Ishikawa (cell line): ENCODE measurements at regions not wholly inside any gene's neighbourhood (a gene's known extent, or its start where the extent isn't known, plus 50 kb on each side); places are given as distances from the start of the nearest gene placed in this dataset.

Source experiments
- CEBPB ChIP-seq: IDR thresholded peaks from 2 replicates; pipeline ENCODE4 v1.6.1; 2012
- CREB1 ChIP-seq: IDR thresholded peaks from 2 replicates; pipeline ENCODE4 v1.6.1; 2012; ENCODE audit warnings: low read depth
- EGR1 ChIP-seq: IDR thresholded peaks from 2 replicates; pipeline ENCODE4 v1.6.1; 2012
- EP300 ChIP-seq: IDR thresholded peaks from 2 replicates; pipeline ENCODE4 v1.6.1; 2012; ENCODE audit warnings: borderline replicate concordance
- FOXM1 ChIP-seq: IDR thresholded peaks from 2 replicates; pipeline ENCODE4 v1.6.1; 2012; ENCODE audit warnings: low read depth, borderline replicate concordance
- NFIC ChIP-seq: IDR thresholded peaks from 2 replicates; pipeline ENCODE4 v1.6.1; 2012
- RAD21 ChIP-seq: IDR thresholded peaks from 2 replicates; pipeline ENCODE4 v1.6.1; 2012; ENCODE audit warnings: low read depth
- TAF1 ChIP-seq: IDR thresholded peaks from 2 replicates; pipeline ENCODE4 v1.6.1; 2012; ENCODE audit warnings: low read depth, mild to moderate bottlenecking
- TCF12 ChIP-seq: IDR thresholded peaks from 2 replicates; pipeline ENCODE4 v1.6.1; 2012; ENCODE audit warnings: low read depth
- TEAD4 ChIP-seq: IDR thresholded peaks from 2 replicates; pipeline ENCODE4 v1.6.1; 2012
- YY1 ChIP-seq: IDR thresholded peaks from 2 replicates; pipeline ENCODE4 v1.6.1; 2012; ENCODE audit warnings: low read depth
- ZBTB7A ChIP-seq: IDR thresholded peaks from 2 replicates; pipeline ENCODE4 v1.6.1; 2012; ENCODE audit warnings: low read depth
- TF ChIP-seq, protein P1 (sequence below): IDR thresholded peaks from 2 replicates; pipeline ENCODE4 v1.6.1; 2012
- TF ChIP-seq, protein P2 (sequence below): IDR thresholded peaks from 2 replicates; pipeline ENCODE4 v1.6.1; 2012
- TF ChIP-seq, protein P3 (sequence below): IDR thresholded peaks from 2 replicates; pipeline ENCODE4 v1.6.1; 2012; ENCODE audit warnings: low read depth, mild to moderate bottlenecking

DNA sequence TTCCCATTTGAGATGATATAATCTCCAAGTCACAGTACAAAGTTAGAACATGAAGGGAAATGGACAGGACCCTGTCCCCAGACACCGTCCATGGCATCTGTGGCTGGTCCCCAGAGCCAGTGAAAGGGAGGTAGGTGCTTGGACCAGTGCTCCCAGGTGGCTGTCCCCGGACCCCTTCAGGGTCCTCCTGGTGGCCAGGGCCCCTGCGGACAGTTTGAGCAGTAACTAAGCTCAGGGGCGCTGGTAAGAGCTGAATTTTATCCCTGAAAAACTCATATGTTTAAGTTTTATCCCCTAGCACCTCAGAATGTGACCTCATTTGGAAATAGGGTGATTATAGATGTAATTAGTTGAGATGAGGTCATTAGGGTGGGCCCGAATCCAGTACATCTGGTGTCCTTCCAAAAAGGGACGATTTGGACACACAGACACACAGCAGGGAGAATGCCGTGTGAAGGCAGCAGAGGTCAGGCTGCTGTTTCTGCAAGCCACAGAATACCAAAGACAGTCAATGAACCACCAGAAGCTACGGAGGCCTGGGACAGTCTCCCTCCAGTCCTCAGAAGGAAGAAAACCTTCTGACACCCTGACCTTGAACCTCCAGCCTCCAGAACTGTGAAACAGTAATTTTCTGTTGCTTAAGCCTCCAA lies 185.0 kb downstream of the ATPSCKMT start:
- TF ChIP-seq, protein P1, sequence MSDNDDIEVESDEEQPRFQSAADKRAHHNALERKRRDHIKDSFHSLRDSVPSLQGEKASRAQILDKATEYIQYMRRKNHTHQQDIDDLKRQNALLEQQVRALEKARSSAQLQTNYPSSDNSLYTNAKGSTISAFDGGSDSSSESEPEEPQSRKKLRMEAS = no peak
- TF ChIP-seq CEBPB (no peak), TCF12 (no peak), CREB1 (no peak)

DNA sequence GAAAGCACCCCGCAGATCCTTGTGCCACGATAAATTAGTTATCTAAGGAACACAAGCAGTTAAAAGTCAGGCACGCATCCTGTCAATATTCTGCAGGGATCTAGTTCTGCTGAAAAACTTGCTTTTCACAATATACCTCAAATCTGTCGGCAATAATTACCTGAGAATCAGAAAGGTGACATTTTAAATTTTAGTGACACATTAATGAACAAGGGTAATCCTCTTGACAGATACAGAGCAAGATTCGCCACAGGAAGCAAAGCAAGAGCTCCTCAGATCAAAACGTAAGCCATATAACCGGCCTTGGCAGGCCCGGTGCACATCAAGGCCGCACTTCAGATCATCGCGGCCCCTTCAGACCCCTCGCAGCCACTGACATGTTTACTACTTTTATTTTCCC lies 185.7 kb downstream of the ATPSCKMT start:
- TF ChIP-seq YY1 = no peak
- no peak for TF ChIP-seq FOXM1
- no peak for TF ChIP-seq CEBPB
- TF ChIP-seq, protein P1 = no peak
- TF ChIP-seq EP300 = no peak
- no peak for TF ChIP-seq CREB1
- TF ChIP-seq, protein P2, sequence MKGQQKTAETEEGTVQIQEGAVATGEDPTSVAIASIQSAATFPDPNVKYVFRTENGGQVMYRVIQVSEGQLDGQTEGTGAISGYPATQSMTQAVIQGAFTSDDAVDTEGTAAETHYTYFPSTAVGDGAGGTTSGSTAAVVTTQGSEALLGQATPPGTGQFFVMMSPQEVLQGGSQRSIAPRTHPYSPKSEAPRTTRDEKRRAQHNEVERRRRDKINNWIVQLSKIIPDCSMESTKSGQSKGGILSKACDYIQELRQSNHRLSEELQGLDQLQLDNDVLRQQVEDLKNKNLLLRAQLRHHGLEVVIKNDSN = no peak
- TF ChIP-seq TCF12 = no peak
- TF ChIP-seq EGR1 = no peak
- TF ChIP-seq, protein P3, sequence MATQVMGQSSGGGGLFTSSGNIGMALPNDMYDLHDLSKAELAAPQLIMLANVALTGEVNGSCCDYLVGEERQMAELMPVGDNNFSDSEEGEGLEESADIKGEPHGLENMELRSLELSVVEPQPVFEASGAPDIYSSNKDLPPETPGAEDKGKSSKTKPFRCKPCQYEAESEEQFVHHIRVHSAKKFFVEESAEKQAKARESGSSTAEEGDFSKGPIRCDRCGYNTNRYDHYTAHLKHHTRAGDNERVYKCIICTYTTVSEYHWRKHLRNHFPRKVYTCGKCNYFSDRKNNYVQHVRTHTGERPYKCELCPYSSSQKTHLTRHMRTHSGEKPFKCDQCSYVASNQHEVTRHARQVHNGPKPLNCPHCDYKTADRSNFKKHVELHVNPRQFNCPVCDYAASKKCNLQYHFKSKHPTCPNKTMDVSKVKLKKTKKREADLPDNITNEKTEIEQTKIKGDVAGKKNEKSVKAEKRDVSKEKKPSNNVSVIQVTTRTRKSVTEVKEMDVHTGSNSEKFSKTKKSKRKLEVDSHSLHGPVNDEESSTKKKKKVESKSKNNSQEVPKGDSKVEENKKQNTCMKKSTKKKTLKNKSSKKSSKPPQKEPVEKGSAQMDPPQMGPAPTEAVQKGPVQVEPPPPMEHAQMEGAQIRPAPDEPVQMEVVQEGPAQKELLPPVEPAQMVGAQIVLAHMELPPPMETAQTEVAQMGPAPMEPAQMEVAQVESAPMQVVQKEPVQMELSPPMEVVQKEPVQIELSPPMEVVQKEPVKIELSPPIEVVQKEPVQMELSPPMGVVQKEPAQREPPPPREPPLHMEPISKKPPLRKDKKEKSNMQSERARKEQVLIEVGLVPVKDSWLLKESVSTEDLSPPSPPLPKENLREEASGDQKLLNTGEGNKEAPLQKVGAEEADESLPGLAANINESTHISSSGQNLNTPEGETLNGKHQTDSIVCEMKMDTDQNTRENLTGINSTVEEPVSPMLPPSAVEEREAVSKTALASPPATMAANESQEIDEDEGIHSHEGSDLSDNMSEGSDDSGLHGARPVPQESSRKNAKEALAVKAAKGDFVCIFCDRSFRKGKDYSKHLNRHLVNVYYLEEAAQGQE = no peak
- no peak for TF ChIP-seq TAF1
- TF ChIP-seq NFIC = no peak
- TF ChIP-seq RAD21 = no peak
- no peak for TF ChIP-seq TEAD4
- no peak for TF ChIP-seq ZBTB7A

DNA sequence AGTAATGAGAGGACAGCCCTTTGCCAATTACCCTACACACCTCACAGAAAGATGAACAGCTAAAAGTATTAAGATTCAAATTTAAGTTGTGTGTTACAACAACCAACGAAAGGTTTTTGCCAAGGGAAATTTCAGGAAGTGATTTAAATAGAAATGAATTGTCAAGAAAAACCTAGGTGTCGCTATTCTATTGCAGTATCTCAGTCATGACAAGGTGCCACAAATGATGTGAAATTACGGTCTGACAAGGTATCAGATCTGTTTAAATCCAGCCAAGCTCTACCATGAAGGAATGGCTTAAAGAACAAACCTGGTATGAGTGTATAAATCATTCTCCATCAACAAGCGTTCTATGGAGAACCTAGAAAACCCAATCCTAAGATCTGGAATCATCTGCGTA lies 189.7 kb downstream of the ATPSCKMT start:
- TF ChIP-seq NFIC (no peak), CEBPB (no peak), TEAD4 (no peak), RAD21 (no peak), CREB1 (no peak), FOXM1 (no peak), YY1 (no peak), TAF1 (no peak), TCF12 (no peak), EP300 (no peak), ZBTB7A (no peak), EGR1 (no peak)
- TF ChIP-seq, protein P3 = no peak
- TF ChIP-seq, protein P1 = no peak
- TF ChIP-seq, protein P2 = no peak

DNA sequence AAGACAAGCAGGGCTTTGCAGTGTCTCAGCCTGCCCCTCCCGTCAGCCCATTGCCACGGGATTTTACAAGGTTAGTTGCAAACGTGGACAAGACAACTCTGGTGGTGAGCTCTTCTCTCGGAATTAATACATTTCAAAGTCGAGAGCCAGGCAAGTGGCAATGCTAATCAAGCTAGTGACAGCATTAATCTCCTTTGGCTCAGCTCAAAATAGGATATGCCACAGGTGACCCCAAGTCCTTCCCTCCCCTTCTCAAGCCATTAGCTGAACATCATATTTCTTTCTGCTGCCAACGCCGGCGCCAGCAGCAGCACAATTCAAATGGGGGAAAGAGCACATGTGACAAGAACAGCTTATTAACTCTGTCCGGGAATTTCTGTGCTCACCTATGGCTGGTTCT lies 190.1 kb downstream of the ATPSCKMT start:
- TF ChIP-seq TCF12 (no peak), CEBPB (no peak), FOXM1 (no peak), EP300 (no peak), CREB1 (no peak), YY1 (no peak), ZBTB7A (no peak), TEAD4 (no peak), TAF1 (no peak), EGR1 (no peak), NFIC (no peak), RAD21 (no peak)
- TF ChIP-seq, protein P3 = no peak
- TF ChIP-seq, protein P2 = no peak
- TF ChIP-seq, protein P1 = no peak
